ENCODE measurements at regions not wholly inside any gene's neighbourhood (a gene's known extent, or its start where the extent isn't known, plus 50 kb on each side); places are given as distances from the start of the nearest gene placed in this dataset.

DNA sequence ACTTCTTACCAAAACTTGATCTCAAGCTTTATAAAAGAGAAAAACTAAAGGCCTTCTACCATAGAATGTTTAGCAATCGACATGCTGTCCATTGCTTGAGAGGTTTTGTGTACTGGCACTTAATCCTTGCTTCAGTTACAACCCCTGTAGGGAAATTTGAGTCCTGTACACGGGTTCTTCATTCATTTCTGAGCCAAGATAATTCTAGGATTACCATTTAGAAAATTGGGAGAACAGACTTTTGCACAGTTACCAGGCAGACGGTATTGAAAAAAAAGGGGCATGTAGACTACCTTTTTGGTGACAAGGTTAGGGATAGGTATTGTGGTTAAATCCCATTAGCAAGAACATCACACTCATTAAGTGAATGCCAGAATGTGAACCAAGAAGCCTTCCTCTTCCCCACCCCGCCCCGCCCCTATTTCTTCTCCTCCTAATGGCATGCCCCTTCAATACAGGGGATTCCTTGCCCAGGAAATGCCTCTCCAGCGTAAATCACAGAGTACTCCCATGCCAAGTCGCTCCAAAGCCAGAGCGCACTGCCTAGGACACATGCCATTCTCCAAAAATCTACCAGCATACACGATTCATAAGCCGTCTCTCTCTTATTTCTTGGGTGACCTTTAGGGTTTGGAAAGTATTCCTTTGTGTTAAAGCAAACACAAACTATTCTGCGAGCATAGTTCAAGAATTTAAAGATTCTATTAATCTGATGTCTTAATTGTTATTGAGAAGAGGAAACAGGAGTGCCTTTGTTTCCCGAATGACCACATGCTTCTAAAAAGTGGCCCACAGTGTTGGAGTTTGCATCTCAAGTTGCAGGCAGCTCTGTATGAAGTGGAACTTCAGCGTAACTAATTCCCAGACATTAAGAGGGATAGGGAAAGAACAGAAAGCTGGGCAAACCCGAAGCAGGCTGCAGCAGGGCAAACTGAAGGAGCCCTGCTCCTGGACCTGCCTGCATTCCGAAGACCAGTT lies 164.0 kb upstream of the NR2F2 start:
- Histone ChIP-seq H3K4me2 (ENCODE audit: insufficient read depth in 1 of 2, low read depth in 2 of 2, low read length in 2 of 2) (peak overlapping the region; percentile 24 to 33), H3K4me1 (replicated peaks in 1 of 4; ENCODE audit: control insufficient read depth in 3 of 4, insufficient read depth in 4 of 4, low read length in 3 of 4) (peaks cover 4 to 18% (median 8%) of the 10 kb centered on the region in 4 experiments; a peak in 4 of 7 replicates), H2AFZ (ENCODE audit: low read length) (no peak overlapping the region; the same call in 1 of the 2 replicates), H3K18ac (ENCODE audit: extremely low read depth, low read length) (no peak overlapping the region; the same call in 1 of the 2 replicates), H4K8ac (ENCODE audit: extremely low read depth, insufficient read depth, low read length) (no peak overlapping the region; the same call in 1 of the 2 replicates), H3K23me2 (ENCODE audit: low read depth, low read length) (no peaks in the 10 kb centered on the region), H4K20me1 (replicated peaks in 1 of 2; ENCODE audit: control insufficient read depth in 1 of 2, insufficient read depth in 2 of 2, low read length in 2 of 2) (no peaks in the 10 kb centered on the region), H3K4me3 (ENCODE audit: extremely low read depth in 1 of 4, insufficient read depth in 2 of 4, low read depth in 3 of 4, low read length in 4 of 4) (no peak overlapping the region), H3K79me2 (ENCODE audit: control insufficient read depth in 1 of 2, insufficient read depth in 2 of 2, low read length in 2 of 2) (no peaks in the 10 kb centered on the region), H2BK20ac (ENCODE audit: low read length) (no peak overlapping the region), H3K23ac (ENCODE audit: insufficient read length) (no peak overlapping the region), H3K36me3 (ENCODE audit: control insufficient read depth in 2 of 4, insufficient read depth in 4 of 4, low read length in 3 of 4) (no peaks in the 10 kb centered on the region), H2BK15ac (ENCODE audit: low read length) (no peak overlapping the region), H3K56ac (replicated peaks; ENCODE audit: insufficient read length, low read depth, low read length) (no peak overlapping the region), H4K5ac (ENCODE audit: insufficient read length, low read depth, low read length) (no peak overlapping the region), H3K79me1 (ENCODE audit: low read depth, low read length) (no peaks in the 10 kb centered on the region), H3K9ac (replicated peaks in 1 of 4; ENCODE audit: extremely low read depth in 1 of 4, low read depth in 3 of 4, low read length in 3 of 4) (no peak overlapping the region), H3K27me3 (replicated peaks in 1 of 4; ENCODE audit: control insufficient read depth in 3 of 4, extremely low read depth in 1 of 4, insufficient read depth in 3 of 4, low read length in 3 of 4) (no peaks in the 10 kb centered on the region), H2AK5ac (ENCODE audit: low read depth, low read length) (no peak overlapping the region), H3K9me3 (ENCODE audit: insufficient read depth in 2 of 2, low read depth in 1 of 2, low read length in 1 of 2) (peaks cover 5 to 7% of the 10 kb centered on the region in 2 experiments; a peak in 3 of 4 replicates), H3K27ac (ENCODE audit: low read depth, low read length) (no peak overlapping the region), H4K91ac (replicated peaks; ENCODE audit: insufficient read length, low read length) (no peak overlapping the region), H2BK120ac (replicated peaks; ENCODE audit: low read depth, low read length) (no peak overlapping the region), H2BK12ac (ENCODE audit: low read depth, low read length) (no peak overlapping the region; the same call in 1 of the 2 replicates), H3K14ac (ENCODE audit: insufficient read length) (no peak overlapping the region), H2BK5ac (ENCODE audit: low read depth, low read length) (no peak overlapping the region; the same call in 1 of the 2 replicates), H3K4ac (replicated peaks; ENCODE audit: insufficient read length, low read depth, low read length) (no peak overlapping the region)
- ChIA-PET POLR2A (ENCODE audit: partially characterized antibody) (no interaction called here), CTCF (ENCODE audit: partially characterized antibody) (interaction anchor here (0.8 to 1.2 kb wide), 3 partner anchors 8 to 24 kb away, joined by 3 to 4 read pairs (median 3); no protein-coding TSS in a partner anchor)
- no peak for FAIRE-seq
- no peak for DNase-seq (ENCODE audit: low read depth in 1 of 2, low spot score in 2 of 2)
- WGBS, 2 experiments (ENCODE audit: extremely low coverage in 1 of 2, insufficient coverage in 1 of 2, insufficient read length in 1 of 2, insufficient replicate concordance in 2 of 2, low coverage in 1 of 2, low lambda C conversion rate in 2 of 2, missing lambda C conversion rate in 1 of 2), result 42% methylated on average over 15 of the region's 15 CpGs; no CpG with 5 or more reads in 1 of the 2 experiments
- no peak for TF ChIP-seq SIRT6 (IDR thresholded peaks at IDR 0.05; ENCODE audit: low read length)
- no peak for TF ChIP-seq CBX5 (IDR thresholded peaks at IDR 0.05; ENCODE audit: low read depth, low read length)
- no peak for TF ChIP-seq POLR2AphosphoS5 (IDR thresholded peaks at IDR 0.05; ENCODE audit: low read depth, low read length)
- no peak for TF ChIP-seq ZNF274 (IDR thresholded peaks at IDR 0.05; ENCODE audit: borderline replicate concordance, extremely low read depth, low read length)
- TF ChIP-seq, protein P1, sequence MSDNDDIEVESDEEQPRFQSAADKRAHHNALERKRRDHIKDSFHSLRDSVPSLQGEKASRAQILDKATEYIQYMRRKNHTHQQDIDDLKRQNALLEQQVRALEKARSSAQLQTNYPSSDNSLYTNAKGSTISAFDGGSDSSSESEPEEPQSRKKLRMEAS (IDR thresholded peaks at IDR 0.05), result no peak
- no peak for TF ChIP-seq SP1 (IDR thresholded peaks at IDR 0.05; ENCODE audit: low read depth, low read length)
- TF ChIP-seq, protein P2, sequence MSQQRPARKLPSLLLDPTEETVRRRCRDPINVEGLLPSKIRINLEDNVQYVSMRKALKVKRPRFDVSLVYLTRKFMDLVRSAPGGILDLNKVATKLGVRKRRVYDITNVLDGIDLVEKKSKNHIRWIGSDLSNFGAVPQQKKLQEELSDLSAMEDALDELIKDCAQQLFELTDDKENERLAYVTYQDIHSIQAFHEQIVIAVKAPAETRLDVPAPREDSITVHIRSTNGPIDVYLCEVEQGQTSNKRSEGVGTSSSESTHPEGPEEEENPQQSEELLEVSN (IDR thresholded peaks at IDR 0.05), result no peak
- no peak for TF ChIP-seq SIN3A (conservative IDR thresholded peaks at IDR 0.05 in 1 of 2, IDR thresholded peaks at IDR 0.05 in 1 of 2; ENCODE audit: low read depth in 1 of 2, low read length in 2 of 2)
- TF ChIP-seq, protein P3, sequence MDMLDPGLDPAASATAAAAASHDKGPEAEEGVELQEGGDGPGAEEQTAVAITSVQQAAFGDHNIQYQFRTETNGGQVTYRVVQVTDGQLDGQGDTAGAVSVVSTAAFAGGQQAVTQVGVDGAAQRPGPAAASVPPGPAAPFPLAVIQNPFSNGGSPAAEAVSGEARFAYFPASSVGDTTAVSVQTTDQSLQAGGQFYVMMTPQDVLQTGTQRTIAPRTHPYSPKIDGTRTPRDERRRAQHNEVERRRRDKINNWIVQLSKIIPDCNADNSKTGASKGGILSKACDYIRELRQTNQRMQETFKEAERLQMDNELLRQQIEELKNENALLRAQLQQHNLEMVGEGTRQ (IDR thresholded peaks at IDR 0.05; ENCODE audit: low read length), result no peak

All from H1 (cell line).